H1 (cell line): ENCODE measurements at regions not wholly inside any gene's neighbourhood (a gene's known extent, or its start where the extent isn't known, plus 50 kb on each side); places are given as distances from the start of the nearest gene placed in this dataset.

Source experiments
- BRCA1 ChIP-seq: IDR thresholded peaks from 2 replicates; pipeline ENCODE4 v1.6.1; 2012; ENCODE audit warnings: low read depth, low read length, improper control_type of control experiment
- EZH2 ChIP-seq: fragments of 200-600 bp; sonication (generic); IDR thresholded peaks from 2 replicates; pipeline ENCODE4 v1.7.1; 2012; ENCODE audit warnings: low read depth, mild to moderate bottlenecking, moderate library complexity, low read length, inconsistent platforms; ENCODE audit not compliant: severe bottlenecking
- HDAC2 ChIP-seq, 2 experiments: fragments of 300-600 bp in 1 of 2; sonication (generic) in 1 of 2; IDR thresholded peaks; 2 replicates each; pipeline ENCODE4 v1.6.1; 2011 to 2012; ENCODE audit warnings: low read depth in 2 of 2, low read length in 2 of 2, mild to moderate bottlenecking in 2 of 2, moderate library complexity in 2 of 2, borderline replicate concordance in 1 of 2, inconsistent platforms in 1 of 2
- KDM4A ChIP-seq: IDR thresholded peaks from one replicate; pipeline ENCODE4 v1.7.1; 2012; ENCODE audit warnings: low read depth, mild to moderate bottlenecking, moderate library complexity, low read length, inconsistent platforms; ENCODE audit not compliant: severe bottlenecking
- MAFK ChIP-seq: IDR thresholded peaks from 2 replicates; pipeline ENCODE4 v1.6.1; 2012; ENCODE audit warnings: low read depth, mild to moderate bottlenecking, improper control_type of control experiment, low read length
- POLR2AphosphoS5 ChIP-seq: IDR thresholded peaks from 2 replicates; pipeline ENCODE4 v1.6.1; 2011; ENCODE audit warnings: low read depth, low read length
- RAD21 ChIP-seq, 2 experiments: IDR thresholded peaks in 1 of 2; conservative IDR thresholded peaks in 1 of 2; 2 replicates each; pipeline ENCODE4 v1.6.1; 2011; ENCODE audit warnings: low read depth in 2 of 2, low read length in 2 of 2, improper control_type of control experiment in 1 of 2, inconsistent platforms in 1 of 2, mild to moderate bottlenecking in 1 of 2, moderate library complexity in 1 of 2
- SP1 ChIP-seq: IDR thresholded peaks from 2 replicates; pipeline ENCODE4 v1.6.1; 2011; ENCODE audit warnings: low read depth, low read length
- SUZ12 ChIP-seq: fragments of 200-600 bp; sonication (generic); IDR thresholded peaks from 2 replicates; pipeline ENCODE4 v1.6.1; 2012; ENCODE audit warnings: mild to moderate bottlenecking, inconsistent platforms, low read length, moderate library complexity, mixed read lengths
- TCF12 ChIP-seq: IDR thresholded peaks from 2 replicates; pipeline ENCODE4 v1.6.1; 2011; ENCODE audit warnings: low read depth, mild to moderate bottlenecking, low read length
- YY1 ChIP-seq: IDR thresholded peaks from 2 replicates; pipeline ENCODE4 v1.6.1; 2011; ENCODE audit warnings: low read depth, mild to moderate bottlenecking, low read length
- TF ChIP-seq, protein P1 (sequence below), 3 experiments: IDR thresholded peaks; 1 replicate in 2 of 3; 2 replicates in 1 of 3; pipeline versions ENCODE4 v1.5.1 to v1.6.1; 2011; ENCODE audit warnings: low read length in 3 of 3, mild to moderate bottlenecking in 3 of 3, inconsistent platforms in 2 of 3, low read depth in 1 of 3, moderate library complexity in 1 of 3; ENCODE audit not compliant: insufficient read depth in 1 of 3; ENCODE audit errors: control extremely low read depth in 1 of 3
- TF ChIP-seq, protein P2 (sequence below): IDR thresholded peaks from 2 replicates; pipeline ENCODE4 v1.6.1; 2012; ENCODE audit warnings: inconsistent platforms

DNA sequence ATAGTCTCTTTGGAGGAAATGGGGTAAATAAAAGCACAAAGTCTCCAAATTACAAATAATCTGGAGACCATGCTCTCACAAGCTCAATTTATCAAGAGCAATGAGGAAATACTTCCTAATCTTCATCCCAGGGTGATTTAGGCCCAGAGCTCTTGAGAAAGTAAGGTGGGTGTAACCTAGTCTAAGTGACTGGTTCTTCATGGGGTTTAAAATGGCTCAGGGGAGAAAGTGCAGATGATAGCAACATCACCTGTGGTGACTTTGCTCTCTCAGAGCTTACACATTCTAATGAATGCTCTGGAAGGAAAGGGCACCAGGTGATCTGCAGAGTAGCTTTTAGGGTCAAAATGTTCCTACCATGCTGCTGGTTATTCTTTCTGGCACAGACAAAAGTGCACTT, 118.4 kb upstream of the TP63 start:
- TF ChIP-seq TCF12 (no peak), SP1 (no peak), EZH2 (no peak), YY1 (no peak), HDAC2 (IDR thresholded peaks at IDR 0.05; ENCODE audit: borderline replicate concordance in 1 of 2, low read depth in 2 of 2, low read length in 2 of 2) (no peak), RAD21 (IDR thresholded peaks at IDR 0.05 in 1 of 2, conservative IDR thresholded peaks at IDR 0.05 in 1 of 2; ENCODE audit: low read depth in 2 of 2, low read length in 2 of 2) (no peak), KDM4A (no peak), SUZ12 (no peak), POLR2AphosphoS5 (no peak), MAFK (no peak), BRCA1 (no peak)
- TF ChIP-seq, protein P1, sequence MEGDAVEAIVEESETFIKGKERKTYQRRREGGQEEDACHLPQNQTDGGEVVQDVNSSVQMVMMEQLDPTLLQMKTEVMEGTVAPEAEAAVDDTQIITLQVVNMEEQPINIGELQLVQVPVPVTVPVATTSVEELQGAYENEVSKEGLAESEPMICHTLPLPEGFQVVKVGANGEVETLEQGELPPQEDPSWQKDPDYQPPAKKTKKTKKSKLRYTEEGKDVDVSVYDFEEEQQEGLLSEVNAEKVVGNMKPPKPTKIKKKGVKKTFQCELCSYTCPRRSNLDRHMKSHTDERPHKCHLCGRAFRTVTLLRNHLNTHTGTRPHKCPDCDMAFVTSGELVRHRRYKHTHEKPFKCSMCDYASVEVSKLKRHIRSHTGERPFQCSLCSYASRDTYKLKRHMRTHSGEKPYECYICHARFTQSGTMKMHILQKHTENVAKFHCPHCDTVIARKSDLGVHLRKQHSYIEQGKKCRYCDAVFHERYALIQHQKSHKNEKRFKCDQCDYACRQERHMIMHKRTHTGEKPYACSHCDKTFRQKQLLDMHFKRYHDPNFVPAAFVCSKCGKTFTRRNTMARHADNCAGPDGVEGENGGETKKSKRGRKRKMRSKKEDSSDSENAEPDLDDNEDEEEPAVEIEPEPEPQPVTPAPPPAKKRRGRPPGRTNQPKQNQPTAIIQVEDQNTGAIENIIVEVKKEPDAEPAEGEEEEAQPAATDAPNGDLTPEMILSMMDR (IDR thresholded peaks at IDR 0.05; ENCODE audit: control extremely low read depth in 1 of 3, insufficient read depth in 1 of 3, low read depth in 1 of 3, low read length in 3 of 3): no peak
- TF ChIP-seq, protein P2, sequence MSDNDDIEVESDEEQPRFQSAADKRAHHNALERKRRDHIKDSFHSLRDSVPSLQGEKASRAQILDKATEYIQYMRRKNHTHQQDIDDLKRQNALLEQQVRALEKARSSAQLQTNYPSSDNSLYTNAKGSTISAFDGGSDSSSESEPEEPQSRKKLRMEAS: no peak
